GM18511 (cell line): ENCODE measurements at regions not wholly inside any gene's neighbourhood (a gene's known extent, or its start where the extent isn't known, plus 50 kb on each side); places are given as distances from the start of the nearest gene placed in this dataset.

Source experiments
- ATAC-seq: cut with Tn5 transposase; IDR thresholded peaks from one replicate; pipeline ENCODE4 v1.9.1; 2021; ENCODE audit warnings: mild to moderate bottlenecking, moderate library complexity; ENCODE audit not compliant: unreplicated experiment

DNA sequence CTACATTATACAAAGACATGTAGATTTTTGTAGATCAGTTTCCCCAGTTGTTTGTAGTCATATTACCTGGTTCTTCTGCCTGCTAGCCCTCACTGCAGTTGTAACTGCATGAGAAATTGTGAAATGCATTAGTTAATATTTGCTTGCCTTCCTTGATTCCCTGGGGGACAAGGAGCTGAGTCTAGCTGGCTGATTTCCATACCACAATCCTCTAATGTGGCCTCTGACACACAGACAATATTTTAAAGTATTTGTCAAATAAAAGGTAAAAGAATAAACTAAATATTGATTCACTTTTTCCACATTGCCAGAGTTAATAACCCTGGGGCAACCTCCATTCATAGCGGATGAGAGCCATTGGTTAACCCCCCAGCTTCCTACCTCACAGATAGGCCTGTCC lies 128.8 kb upstream of the TMEM132C start:
- no peak for ATAC-seq

DNA sequence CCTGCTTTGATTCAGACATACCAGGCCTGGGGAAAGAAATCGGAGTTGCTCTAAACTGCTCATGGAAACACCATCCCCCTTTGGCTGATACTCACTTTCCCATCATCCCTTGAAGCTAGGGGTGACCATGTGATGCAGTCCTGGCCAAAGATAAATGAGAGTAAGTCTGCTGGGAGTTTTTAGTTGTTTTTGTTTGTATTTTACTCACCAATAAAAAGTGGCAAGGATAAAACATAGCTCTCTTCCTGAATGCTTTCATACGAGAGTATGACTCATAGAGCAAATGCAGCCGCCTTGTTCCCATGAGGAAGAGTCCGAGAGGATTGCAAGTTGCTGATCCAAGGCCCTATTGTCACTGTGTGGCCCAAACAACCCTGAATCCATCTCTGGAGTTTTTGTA lies 126.4 kb upstream of the TMEM132C start:
- ATAC-seq, result no peak

DNA sequence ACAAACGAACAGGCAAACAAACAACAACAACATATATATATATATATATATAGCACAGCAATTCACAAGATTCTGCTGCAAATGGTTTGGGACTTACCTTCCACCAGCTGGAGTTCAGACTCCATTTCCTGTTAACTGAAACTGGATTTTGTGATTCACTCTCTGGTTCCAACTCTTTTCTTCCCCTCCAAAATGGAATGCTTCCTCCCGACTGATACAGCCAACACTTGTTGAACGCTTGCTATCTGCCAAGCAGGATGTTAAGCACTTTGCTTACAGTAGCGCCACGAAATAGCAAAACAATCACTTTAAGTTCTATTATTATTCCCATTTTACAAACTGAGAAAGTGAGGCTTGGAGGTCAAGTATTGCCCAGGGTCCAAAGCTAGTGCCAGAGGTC lies 116.0 kb upstream of the TMEM132C start:
- ATAC-seq, result no peak

DNA sequence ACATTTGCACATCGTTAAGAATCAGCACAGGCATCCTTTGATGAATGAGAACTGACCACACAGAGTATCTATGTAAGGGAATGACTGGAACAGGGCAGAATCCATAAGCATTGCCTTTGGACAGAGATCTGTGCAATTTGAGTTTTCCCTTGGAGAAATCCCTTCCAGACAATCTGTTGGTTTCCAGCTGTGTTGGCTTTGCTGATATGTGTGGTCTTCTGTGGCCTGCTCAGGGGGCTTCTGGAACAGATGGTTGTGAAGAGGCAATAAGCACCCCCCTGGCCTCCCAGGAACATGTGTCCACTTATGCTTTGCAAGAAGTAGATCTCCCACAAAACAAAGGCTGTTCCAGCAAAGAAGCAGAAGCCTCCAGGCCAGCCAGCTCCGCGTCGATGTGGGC lies 111.4 kb upstream of the TMEM132C start:
- ATAC-seq, result no peak

DNA sequence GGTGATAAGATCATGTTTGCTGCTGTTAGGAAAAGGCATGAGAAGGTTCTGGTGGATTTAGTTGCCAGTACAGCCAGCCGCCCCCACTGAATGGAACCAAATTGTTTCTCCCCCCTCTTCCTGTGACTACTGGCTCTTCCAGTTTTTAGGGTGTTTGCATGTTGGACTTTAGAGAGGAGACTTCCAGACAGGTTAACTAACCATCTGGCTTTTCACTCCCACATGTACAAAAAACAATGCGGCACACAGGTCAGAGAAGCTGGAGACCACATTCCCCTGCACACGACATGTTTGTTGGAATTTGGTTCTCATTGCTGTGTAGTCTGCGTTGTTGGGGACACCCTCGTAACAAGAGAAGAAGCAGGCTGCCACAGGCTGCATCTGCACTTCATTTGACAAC lies 103.9 kb upstream of the TMEM132C start:
- no peak for ATAC-seq

DNA sequence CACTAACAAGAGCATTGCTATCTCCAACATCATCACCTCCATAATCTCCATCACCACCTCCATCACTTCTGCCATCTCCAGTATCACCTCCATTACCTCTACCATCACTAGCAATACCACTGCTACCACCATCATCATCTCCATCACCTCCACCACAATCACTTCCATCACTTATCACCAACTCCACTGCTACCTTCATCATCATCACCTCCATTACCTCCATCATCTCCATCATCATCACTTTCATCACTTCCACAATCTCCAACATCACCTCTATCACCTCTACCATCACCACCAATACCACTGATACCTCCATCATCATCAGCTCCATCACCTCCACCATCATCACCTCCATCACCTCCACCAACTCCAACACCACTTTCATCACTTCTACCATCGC lies 102.4 kb upstream of the TMEM132C start:
- ATAC-seq, result no peak

DNA sequence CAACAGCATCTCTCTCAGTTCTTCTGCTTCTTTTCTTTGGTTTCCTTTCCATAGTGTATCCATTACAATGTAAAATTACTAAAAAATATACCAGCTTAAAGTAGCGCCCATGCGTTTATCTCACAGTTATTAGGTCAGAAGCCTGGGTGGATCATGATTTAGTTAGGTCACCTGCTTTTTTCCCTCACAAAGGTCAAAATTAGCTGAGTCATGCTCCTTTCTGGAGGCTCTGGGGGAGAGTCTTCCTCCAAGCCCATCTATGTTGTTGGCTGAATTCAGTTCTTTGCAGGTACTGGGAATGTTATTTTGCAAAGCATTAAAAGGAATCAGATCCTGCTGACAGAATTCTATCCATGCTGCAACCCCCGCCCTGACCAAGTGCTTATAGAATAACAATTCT lies 101.6 kb upstream of the TMEM132C start:
- ATAC-seq, result no peak

DNA sequence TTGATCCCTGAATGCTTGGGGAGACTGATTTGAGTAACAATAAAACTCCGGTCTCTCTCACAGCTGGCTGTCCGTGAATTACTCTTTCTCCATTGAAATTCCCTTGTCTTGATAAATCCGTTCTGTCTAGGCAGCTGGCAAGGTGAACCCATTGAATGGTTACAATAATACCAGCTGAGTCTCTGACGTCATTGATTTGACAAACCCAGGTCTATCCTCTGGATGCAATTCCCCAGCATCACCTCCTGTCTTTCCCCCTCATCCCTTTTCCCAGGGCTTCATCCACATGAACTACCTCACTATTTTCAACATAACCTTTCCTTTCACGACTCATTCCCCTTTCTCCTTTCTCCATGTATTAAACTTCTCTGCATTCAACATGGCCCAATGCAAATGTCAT lies 98.7 kb upstream of the TMEM132C start:
- no peak for ATAC-seq

DNA sequence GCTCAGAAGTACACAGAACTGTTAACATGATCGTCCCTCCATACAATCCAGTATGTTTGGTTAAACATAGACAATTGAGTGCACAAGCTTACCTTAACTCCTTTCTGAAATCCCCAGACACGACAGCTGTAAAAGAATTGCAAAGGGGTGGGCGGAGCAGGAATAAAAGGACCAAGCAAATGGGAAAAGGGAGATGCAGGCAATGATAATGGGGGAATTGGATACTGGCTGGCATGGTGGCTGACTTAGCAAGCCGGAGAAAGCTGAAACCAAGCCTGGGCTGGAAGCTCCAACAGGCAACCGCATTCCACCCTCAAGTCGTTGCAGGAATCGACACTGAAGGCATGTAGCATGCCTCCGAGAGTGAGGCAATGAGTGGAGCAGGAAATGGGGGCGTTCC lies 96.8 kb upstream of the TMEM132C start:
- ATAC-seq, result no peak

DNA sequence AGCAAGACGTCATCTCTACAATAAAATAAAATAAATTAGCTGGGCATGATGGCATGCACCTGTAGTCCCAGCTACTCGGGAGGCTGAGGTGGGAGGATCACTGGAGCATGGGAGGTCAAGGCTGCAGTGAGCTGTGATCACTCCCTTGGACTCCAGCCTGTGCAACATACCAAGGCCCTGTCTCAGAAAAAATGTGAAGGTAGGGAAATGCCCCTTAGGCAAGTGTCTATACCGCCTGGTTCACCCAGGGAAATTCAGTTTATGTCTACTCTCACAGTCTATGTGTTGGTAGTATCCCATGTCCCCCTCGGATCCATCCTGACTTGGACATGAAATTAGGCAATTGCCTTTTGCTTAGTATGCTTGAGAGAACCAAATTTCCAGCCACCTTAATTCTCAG lies 88.4 kb upstream of the TMEM132C start:
- ATAC-seq, result no peak

DNA sequence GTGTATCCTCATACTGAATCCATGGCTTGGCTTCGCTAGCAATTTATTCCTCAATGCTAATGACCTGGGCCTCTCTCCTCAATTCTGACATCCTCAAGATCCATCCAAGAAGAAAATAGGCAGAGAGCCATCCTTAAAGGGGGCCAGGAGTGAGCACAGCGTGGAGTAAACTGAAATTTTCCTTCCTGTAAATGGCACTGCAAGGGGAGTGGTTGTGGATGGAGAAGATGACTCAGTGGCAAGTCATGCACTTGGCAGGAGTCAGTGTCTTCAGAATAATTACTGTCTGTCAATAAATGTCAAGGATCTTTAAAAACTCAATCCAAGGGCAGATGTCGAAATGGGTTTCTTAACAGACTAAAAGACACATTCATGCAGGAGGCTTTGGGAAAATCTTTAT lies 88.0 kb upstream of the TMEM132C start:
- ATAC-seq, result no peak

DNA sequence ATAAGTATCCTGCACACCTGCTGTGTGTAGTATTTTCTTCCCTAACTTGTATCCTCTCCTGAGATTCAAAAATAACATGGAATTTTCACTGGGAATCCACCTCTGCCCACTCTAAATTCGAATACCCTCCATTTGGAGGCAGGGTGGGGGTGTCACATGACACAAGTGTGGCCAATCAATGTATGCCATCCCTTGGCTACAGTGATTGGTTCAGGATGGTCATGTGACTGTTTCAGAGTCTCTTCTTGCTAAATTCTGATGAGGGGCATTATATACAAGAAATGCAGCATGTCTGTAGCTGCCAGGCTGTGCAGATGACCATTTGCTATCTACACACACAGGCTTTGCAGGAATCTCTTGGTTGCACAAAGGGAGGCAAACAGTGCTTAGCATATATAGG lies 86.8 kb upstream of the TMEM132C start:
- no peak for ATAC-seq

DNA sequence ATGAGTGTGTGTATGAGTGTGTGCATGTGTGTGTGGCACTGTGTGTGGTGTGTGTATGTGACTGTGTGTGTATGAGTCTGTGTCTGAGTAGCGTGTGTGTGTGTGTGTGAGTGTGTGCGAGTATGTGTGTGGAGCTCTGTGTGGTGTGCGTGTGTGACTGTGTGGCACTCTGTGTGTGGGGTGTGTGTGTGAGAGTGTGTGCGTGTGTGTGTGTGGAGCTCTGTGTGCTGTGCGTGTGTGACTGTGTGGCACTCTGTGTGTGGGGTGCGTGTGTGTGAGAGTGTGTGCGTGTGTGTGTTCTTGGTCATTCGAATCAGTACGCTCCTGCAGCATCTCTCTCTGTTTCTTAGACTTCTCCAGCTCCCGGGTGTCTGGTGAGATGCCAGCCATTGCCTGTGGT lies 76.9 kb upstream of the TMEM132C start:
- no peak for ATAC-seq

DNA sequence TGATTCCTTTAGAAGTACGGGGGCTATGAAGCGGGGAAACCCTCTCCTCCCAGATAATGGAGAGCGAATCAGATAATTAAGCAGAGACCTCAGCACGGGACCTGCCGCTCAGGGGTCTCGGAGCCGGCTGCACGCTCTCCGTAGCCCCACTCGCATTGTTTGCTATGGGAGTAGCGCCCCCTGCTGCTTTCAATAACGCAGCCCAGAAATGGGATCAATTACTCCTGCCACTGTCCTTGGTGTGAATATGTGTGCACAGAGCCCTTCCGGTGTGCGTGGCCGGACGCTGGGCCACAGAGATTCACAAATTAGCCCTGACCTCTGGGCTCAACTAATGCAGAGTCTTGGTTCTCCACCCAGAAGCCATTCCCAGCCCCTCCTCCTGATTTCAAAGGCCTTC lies 76.4 kb upstream of the TMEM132C start:
- no peak for ATAC-seq

DNA sequence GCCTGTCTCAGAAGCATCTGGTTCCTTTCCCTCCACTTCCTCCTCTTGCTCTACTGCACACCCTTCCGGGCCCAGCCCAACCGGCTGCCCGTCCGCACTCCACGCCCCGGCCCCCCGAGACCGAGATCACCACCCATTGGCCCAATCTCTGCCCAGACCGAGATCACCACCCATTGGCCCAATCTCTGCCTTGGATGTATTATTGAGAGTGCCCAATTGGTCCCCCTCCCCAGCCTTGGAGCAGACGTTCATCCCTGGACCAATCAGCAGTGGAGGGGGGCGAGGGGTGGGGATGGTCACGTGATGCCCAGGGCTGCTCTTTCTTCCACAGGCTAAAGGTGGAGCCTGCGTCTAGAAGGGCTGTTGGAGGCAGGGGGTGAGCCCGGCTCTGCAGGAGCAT lies 75.6 kb upstream of the TMEM132C start:
- no peak for ATAC-seq

DNA sequence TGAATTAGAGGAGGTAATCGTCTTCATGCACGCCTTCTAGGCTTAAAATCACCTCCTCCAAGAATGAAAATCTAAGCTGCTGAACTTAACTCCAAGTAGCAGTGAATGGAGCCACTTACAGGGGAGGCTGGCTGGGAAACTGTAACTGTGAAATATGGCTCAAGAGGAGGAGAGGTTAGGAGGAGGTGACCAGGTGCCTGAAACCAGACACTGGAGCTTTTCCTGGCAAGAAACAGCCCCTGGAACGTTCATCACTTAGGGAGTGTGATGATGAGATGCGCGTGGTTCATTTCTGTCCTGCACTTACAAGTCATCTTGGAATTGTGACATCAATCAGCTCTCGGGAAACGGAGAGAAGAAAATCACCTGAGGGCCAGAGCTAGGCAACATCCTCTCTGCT lies 62.3 kb upstream of the TMEM132C start:
- ATAC-seq, result no peak

DNA sequence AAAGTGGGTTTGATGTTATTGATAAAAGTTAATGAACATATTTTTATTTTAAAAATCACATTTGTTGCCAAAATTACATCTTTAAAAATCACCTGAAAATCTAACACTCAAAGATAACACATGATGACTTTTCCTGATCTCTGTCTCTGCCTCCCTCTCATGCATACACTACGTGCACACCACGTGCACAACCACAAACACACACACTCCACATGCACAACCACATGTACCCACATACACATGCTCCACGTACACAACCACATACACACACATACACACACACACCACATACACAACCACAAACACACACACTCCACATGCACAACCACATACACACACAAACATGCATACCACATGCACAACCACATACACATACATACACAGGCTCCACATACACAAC lies 61.8 kb upstream of the TMEM132C start:
- ATAC-seq, result no peak

DNA sequence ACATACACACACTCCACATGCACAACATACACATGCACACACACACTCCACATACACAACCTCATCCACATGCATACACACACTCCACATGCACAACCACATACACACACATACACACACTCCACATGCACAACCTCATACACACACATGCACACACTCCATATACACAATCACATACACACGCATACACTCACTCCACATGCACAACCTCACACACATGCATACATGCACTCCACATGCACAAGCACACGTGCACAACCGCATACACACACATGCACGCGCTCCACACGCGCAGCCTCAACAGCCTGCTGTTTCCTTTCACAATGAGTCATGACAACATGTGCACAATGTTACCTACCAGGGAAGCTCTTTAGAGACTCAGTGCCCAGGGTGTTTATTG lies 61.2 kb upstream of the TMEM132C start:
- ATAC-seq, result no peak
